HG02678 (cell line): ENCODE measurements at regions not wholly inside any gene's neighbourhood (a gene's known extent, or its start where the extent isn't known, plus 50 kb on each side); places are given as distances from the start of the nearest gene placed in this dataset.

Source experiments
- ATAC-seq: cut with Tn5 transposase; IDR thresholded peaks from one replicate; pipeline ENCODE4 v1.9.1; 2021; ENCODE audit warnings: mild to moderate bottlenecking, moderate library complexity; ENCODE audit not compliant: unreplicated experiment

DNA sequence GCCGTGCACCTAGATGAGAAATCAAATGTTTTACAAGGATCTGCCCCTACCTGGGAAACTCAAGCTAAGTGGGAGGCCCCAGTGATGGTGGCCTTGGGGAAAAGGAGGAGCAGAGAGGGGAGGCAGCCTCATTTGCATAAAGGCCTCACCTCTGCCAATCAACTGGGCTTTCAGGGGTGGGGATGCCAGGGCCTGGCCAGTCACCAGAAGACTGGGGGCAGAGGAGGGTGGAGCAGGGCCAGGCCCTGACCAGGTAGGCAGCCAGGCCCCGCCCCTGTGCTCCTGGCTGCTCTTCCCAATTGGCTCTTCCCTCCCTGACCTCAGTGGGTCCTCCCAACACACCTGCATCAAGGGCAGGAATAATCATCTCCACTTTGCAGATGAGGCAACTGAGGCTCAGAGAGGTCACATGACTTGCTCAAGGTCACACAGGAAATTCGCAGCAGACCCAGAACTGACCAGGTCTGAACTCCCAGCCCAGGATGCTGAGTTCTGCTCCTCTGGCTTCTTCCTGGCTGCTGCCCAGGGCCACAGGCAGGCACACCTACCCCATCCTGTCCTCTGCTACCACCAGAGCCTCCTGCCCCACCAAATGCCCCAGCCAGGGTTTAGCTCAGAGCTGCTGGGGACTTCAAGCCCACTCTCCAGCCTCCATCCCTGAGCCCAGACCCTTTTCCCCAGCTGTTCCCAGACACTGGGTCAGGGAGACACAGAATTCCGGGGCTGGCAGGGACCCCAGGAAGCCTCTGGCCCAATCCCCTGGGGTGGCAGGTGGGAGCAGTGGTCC lies 677.9 kb downstream of the MATN1 start:
- ATAC-seq: no peak

GRCh38 chr1:30044656-30045144 lies 678.7 kb downstream of the MATN1 start:
- ATAC-seq: no peak

DNA sequence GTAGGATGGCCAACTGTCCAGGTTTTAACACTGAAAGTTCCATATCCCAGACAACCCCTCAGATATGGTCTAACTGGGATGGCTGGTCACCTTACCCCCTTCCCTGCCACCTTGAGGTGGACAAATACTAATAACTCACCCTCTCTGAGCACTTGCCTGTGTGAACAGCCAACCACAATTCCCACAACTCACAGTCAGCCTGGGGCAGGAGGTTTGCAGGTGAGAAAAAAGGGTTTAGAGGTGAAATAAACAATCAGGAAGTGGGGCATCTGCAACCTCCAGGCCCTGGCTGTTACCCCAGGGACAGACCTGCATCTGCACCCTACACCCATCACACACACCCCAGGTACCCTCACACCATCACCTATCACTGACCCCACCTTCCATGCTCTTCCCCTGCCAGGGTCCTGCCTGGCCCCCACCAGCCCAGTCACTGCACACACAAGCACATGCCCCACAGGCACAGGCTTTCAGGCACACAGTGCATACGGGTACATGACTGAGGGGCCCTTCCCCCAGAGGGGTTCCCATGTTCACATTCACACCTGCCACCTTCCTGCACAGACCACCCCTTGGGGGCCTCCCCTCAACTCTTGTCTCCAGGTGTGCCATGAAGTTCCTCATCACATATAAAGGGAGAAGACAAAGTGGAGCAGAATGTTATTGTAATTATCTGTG lies 679.5 kb downstream of the MATN1 start:
- ATAC-seq: no peak

DNA sequence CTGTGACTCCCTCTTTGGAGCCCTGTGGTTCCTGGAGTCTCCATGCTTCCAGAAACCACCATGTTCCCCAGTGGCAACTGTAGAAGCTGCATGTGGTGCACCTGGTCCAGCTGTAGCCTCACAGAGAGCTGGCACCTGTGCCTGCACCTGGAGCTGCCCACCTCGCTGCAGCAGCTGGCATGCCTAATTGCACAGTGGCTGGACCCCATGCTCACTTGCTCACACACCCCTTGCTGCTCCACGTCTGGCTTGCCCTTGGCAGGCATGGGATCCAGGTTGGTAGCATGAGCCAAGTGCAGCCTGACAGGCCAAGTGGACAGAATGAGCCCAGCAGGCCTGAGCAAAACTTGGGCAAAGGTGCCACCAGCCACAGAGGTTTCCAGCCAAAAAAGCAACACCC lies 680.1 kb downstream of the MATN1 start:
- no peak for ATAC-seq

DNA sequence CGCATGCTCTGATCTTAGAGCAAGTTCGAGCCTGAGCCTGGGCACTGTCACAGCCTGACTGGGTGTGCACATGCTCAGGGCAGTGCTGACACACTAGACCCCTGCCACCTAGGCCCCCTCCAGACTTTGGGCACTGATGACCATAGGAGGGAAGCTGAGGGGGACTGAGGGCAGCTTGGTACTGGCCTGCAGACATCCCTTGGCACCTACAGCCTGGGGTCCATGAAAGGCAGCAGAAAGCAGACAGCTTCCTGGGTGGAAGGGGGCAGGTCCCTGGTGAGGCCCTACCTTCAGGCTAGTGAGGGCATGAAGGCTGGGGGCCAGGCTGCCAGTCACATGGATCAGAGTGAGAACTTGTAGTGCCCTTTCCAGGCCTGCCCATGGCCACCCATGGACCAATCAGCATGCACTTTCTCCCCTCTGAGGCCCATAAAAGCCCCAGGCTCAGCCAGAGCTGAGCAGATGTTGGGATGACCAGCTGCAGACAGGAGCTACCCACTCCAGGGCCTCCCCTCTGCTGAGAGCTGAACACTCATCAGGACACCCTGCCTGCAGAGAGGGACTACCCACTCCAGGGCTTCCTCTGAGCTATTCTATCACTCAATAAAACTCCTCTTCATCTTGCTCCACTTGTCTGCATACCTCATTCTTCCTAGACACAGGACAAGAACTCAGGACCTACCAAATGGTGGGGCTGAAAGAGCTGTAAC lies 680.8 kb downstream of the MATN1 start:
- no peak for ATAC-seq

- no peak for ATAC-seq
Observed at GRCh38 chr1:30041741-30042437, 681.5 kb downstream of the MATN1 start.

GRCh38 chr1:30040081-30041019 lies 683.0 kb downstream of the MATN1 start:
- no peak for ATAC-seq

GRCh38 chr1:30039354-30040080 lies 683.9 kb downstream of the MATN1 start:
- ATAC-seq: no peak

DNA sequence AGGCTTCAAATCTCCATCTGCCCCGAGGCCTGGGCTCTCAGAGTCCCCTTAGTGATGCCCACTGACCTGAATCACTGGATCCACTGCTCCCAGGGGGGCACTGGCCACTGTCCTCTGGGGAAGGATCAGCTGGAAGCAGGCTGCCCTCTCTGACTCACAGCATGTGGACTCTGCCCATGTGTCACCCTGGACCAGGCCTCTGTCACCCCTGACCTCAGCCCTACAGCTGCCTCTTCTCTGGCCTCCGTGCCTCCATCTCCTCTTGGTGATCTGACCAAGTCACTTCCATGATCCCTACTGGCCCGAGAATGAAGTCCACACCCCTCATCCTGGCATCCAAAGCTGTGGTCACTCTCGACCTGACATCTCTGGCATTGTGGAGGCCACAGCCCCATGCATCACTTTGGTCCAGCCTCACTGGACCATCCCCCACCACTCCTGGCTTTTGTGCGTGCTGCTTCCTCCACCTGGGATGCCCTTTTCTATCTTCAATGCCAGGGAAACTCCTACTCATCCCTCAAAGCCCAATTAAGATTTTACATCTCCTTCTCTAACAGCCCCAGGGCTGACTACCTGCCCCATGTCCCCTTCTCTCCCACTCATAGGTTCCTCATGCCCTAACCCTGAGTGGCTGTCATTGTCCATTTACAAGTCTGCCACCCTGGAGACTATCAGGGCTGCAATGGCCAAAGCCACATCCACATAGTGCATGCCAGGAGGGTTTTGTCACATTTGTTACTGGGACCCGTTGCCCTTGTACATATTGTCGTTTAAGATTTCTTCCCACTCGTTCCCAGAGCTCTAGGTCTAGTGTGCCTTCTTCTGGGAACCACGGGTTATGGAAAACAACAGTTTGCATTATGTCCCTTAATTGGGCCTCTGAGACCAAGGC lies 685.0 kb downstream of the MATN1 start:
- no peak for ATAC-seq

DNA sequence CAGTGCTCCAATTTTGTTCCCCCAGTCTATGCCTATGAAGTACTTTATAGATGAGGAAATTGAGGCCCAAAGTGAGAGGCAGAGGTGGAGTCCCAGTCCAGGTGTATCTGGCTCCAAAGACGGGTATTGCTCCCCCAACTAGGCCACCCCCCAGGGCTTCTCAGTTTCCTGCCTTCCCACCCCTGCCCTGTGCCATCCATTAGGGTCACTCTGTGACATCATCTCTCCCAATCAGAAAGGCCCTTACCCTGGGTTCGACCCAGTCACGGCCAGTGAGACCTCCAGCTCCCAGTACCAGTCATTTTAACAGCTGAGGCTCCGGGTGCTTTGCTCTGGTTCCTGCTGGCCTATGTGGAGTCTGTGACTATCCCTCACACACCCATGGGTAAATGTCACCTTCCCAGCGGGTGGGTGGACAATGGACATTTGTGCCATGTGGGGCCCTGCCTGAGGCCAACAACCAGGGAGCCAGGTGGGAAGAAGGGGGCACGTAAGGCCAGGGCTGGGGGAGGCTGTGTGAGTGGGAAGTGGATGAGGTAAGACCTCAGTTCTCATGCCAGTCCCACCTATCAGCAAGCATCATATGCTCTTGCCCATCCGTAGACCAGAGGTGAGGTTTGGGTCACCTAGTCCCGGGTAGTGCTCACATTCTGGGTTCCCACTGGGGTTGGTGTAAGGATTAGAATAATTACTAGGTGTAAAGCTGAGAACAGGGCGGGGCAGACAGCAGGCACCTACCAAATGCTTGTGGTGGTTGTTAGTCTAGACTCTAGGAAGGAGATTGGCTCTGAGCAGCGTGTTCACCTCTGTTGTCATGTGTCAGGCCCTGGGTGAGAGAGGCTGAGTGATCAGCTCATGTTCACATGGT lies 685.9 kb downstream of the MATN1 start:
- ATAC-seq: no peak

DNA sequence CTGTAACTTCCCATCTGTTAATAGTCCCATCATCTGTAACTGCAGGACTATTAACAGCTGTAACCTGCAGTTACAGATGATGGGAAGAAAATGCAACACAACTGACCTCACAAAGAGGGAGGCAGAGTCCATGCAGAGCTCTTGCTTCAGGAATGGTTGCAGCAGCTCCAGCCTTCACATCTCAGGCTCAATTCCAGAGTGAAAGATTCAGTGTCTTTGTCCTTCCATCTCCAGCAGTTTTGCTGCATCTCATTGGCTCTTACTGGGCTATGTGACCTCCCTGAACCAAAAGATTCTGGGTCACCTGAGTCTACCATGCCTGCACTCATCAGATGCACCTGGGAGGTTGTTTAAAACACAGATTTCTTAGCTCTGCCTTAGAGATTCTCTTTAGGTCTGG lies 686.7 kb downstream of the MATN1 start:
- ATAC-seq: no peak

DNA sequence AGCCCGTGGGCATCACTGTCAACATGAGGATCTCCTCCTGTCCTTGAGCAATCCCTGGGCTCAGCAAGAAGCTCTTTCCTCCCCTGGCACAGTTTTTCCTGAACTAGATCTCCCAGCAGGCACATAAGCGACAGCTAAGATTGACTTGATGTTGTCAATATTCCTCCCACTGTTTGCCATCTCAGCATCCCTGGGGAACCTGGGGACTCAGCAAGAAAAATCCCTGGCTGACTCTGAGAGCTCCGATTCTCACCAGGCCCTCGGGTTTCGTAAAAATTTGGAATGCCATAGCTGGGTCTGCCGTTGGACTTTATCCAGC lies 687.2 kb downstream of the MATN1 start:
- no peak for ATAC-seq

DNA sequence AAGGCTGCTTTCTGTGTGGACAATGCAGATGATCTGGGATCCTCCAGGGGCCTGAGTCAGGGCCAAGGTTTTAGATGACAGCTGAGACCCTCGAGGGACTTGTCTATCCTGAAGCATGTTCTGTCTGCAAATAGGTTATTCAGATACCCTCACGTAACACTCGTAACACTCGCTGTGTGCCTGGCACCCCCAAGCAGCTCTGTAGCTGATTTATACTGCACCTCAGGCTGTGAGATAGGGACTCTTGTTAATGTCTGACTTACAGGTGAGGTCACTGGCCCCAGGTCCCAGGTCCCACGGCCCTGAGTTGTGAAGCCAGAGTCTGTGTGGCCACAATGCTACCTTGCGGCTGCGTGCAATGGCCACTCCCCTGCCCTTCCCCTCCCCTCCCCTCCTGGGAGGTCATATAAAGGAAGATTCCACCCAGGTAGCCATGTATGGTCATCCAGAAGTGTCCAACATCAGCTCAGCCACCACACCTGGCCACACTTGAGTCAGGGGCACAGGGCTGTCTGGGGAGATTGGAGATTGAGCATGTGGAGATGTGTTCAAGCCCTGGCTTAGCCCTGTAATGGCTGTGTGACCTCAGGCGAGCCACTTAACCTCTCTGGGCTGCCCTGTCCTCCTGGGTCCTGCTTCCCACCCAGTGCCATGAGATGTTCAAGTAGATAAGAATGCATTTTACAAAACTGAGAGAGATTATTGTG lies 687.7 kb downstream of the MATN1 start:
- no peak for ATAC-seq

- ATAC-seq: no peak
Observed at GRCh38 chr1:30034627-30035521, 688.5 kb downstream of the MATN1 start.

DNA sequence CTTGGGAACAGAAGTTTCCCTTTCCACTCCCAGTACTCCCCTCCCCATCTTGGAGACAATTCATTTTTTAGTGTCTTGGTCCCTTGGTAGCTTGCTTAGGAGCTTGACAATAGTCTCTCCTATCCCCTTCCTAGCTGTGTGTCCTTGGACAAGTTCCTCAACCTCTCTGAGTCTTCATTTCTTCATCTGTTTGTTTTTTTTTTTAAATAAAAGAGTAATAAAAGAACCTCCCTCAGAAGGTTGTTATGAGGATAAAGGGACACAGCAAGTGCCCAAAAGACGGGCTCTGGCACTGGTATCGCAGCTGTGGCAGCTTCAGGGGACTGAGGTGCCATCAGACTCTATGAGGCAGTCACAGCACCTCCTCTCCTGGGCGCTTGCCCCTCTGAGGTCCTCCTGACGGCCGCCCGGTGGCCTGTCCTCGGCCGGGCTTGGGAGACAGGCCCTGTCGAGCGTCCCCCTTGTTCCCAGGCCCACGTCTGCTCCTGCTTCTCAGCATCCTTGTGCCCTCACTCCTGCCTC lies 689.2 kb downstream of the MATN1 start:
- no peak for ATAC-seq
